HEK293T (cell line): ENCODE measurements at regions not wholly inside any gene's neighbourhood (a gene's known extent, or its start where the extent isn't known, plus 50 kb on each side); places are given as distances from the start of the nearest gene placed in this dataset.

ENCODE experiments used
- ARNT ChIP-seq: fragments of 450-650 bp; IDR thresholded peaks from 2 replicates; pipeline ENCODE4 v1.6.1; 2017; ENCODE audit warnings: mild to moderate bottlenecking
- CTBP1 ChIP-seq: fragments of 450-650 bp; IDR thresholded peaks from 2 replicates; pipeline ENCODE4 v1.6.1; 2016; ENCODE audit warnings: borderline replicate concordance
- ELF4 ChIP-seq: fragments of 450-650 bp; IDR thresholded peaks from 2 replicates; pipeline ENCODE4 v1.6.1; 2017; ENCODE audit warnings: antibody characterized with exemption
- FOXA1 ChIP-seq: fragments of 450-650 bp; IDR thresholded peaks from 2 replicates; pipeline ENCODE4 v1.6.1; 2016; ENCODE audit warnings: mild to moderate bottlenecking
- FOXK2 ChIP-seq: fragments of 450-650 bp; IDR thresholded peaks from 2 replicates; pipeline ENCODE4 v1.6.1; 2016; ENCODE audit warnings: mild to moderate bottlenecking
- FOXM1 ChIP-seq: fragments of 450-650 bp; IDR thresholded peaks from 2 replicates; pipeline ENCODE4 v1.6.1; 2017; ENCODE audit warnings: mild to moderate bottlenecking, borderline replicate concordance
- HDGF ChIP-seq: fragments of 450-650 bp; IDR thresholded peaks from 2 replicates; pipeline ENCODE4 v1.6.1; 2017; ENCODE audit warnings: antibody characterized with exemption, borderline replicate concordance
- LEF1 ChIP-seq: fragments of 450-650 bp; IDR thresholded peaks from 2 replicates; pipeline ENCODE4 v1.6.1; 2017; ENCODE audit warnings: mild to moderate bottlenecking, borderline replicate concordance
- NFRKB ChIP-seq: fragments of 450-650 bp; IDR thresholded peaks from 2 replicates; pipeline ENCODE4 v1.6.1; 2016; ENCODE audit warnings: mild to moderate bottlenecking, moderate library complexity
- SP1 ChIP-seq: fragments of 450-650 bp; IDR thresholded peaks from 2 replicates; pipeline ENCODE4 v1.6.1; 2017
- SUZ12 ChIP-seq: fragments of 450-650 bp; IDR thresholded peaks from 2 replicates; pipeline ENCODE4 v1.6.1; 2016; ENCODE audit warnings: mild to moderate bottlenecking
- ZNF384 ChIP-seq: fragments of 450-650 bp; IDR thresholded peaks from 2 replicates; pipeline ENCODE4 v1.6.1; 2016

DNA sequence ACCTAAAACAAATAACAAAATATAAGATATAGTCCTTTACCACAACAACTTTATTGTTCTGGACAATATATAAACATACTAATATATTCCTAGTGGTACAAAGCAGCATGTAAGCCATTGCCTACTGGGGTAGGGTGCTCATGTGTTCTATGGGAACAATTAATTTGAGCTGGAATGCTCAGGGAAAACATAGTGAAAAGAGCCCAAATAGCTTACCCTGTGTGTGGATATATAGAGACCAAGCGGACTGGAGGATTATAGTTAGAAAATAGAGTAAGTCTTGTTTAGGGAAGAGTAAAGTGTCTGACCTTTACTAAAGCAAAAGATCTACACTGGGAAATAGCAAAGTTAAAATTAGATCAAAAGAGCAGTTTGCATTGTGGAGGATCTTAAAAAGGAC is 64.8 kb downstream of the MAD2L1 start:
- TF ChIP-seq FOXK2, result no peak
- TF ChIP-seq SUZ12, result no peak
- TF ChIP-seq FOXA1, result no peak
- no peak for TF ChIP-seq CTBP1
- no peak for TF ChIP-seq FOXM1
- TF ChIP-seq SP1, result no peak
- TF ChIP-seq HDGF, result no peak
- no peak for TF ChIP-seq ELF4
- TF ChIP-seq ARNT, result no peak
- no peak for TF ChIP-seq LEF1
- no peak for TF ChIP-seq NFRKB
- no peak for TF ChIP-seq ZNF384
